H1 (cell line): ENCODE measurements at regions not wholly inside any gene's neighbourhood (a gene's known extent, or its start where the extent isn't known, plus 50 kb on each side); places are given as distances from the start of the nearest gene placed in this dataset.

Experiments used
- BRCA1 ChIP-seq: IDR thresholded peaks from 2 replicates; pipeline ENCODE4 v1.6.1; 2012; ENCODE audit warnings: low read depth, low read length, improper control_type of control experiment
- CTCF ChIP-seq, 3 experiments: IDR thresholded peaks; 1 replicate in 2 of 3; 2 replicates in 1 of 3; pipeline versions ENCODE4 v1.5.1 to v1.6.1; 2011; ENCODE audit warnings: low read length in 3 of 3, mild to moderate bottlenecking in 3 of 3, inconsistent platforms in 2 of 3, low read depth in 1 of 3, moderate library complexity in 1 of 3; ENCODE audit not compliant: insufficient read depth in 1 of 3; ENCODE audit errors: control extremely low read depth in 1 of 3
- POLR2A ChIP-seq, 2 experiments: IDR thresholded peaks; 1 replicate in 1 of 2; 2 replicates in 1 of 2; pipeline ENCODE4 v1.6.1; 2011; ENCODE audit warnings: low read depth in 2 of 2, low read length in 2 of 2, mild to moderate bottlenecking in 2 of 2; ENCODE audit errors: control extremely low read depth in 1 of 2
- POLR2AphosphoS5 ChIP-seq: IDR thresholded peaks from 2 replicates; pipeline ENCODE4 v1.6.1; 2011; ENCODE audit warnings: low read depth, low read length
- SUZ12 ChIP-seq: fragments of 200-600 bp; sonication (generic); IDR thresholded peaks from 2 replicates; pipeline ENCODE4 v1.6.1; 2012; ENCODE audit warnings: mild to moderate bottlenecking, inconsistent platforms, low read length, moderate library complexity, mixed read lengths

- no peak for TF ChIP-seq BRCA1
- no peak for TF ChIP-seq CTCF (IDR thresholded peaks at IDR 0.05; ENCODE audit: control extremely low read depth in 1 of 3, insufficient read depth in 1 of 3, low read depth in 1 of 3, low read length in 3 of 3)
- no peak for TF ChIP-seq POLR2A (IDR thresholded peaks at IDR 0.05; ENCODE audit: control extremely low read depth in 1 of 2, low read depth in 2 of 2, low read length in 2 of 2)
- TF ChIP-seq SUZ12, result no peak
- TF ChIP-seq POLR2AphosphoS5, result no peak
These were observed 136.8 kb downstream of the ASB1 start for GRCh38 chr2:238563551-238563950.
